HCT116 (cell line): ENCODE measurements at regions not wholly inside any gene's neighbourhood (a gene's known extent, or its start where the extent isn't known, plus 50 kb on each side); places are given as distances from the start of the nearest gene placed in this dataset.

Experiments used
- CEBPB ChIP-seq: IDR thresholded peaks from 2 replicates; pipeline ENCODE4 v1.6.1; 2012; ENCODE audit warnings: low read depth
- POLR2A ChIP-seq: IDR thresholded peaks from 2 replicates; pipeline ENCODE4 v1.7.0; 2011; ENCODE audit warnings: borderline replicate concordance; ENCODE audit not compliant: insufficient read depth, insufficient read length; ENCODE audit errors: extremely low read depth
- POLR2AphosphoS5 ChIP-seq: IDR thresholded peaks from 2 replicates; pipeline ENCODE4 v1.6.1; 2011; ENCODE audit warnings: mild to moderate bottlenecking, low read depth, low read length, moderate library complexity
- RAD21 ChIP-seq: IDR thresholded peaks from 2 replicates; pipeline ENCODE4 v1.6.1; 2012; ENCODE audit warnings: low read depth, mild to moderate bottlenecking
- SP1 ChIP-seq: IDR thresholded peaks from 2 replicates; pipeline ENCODE4 v1.6.1; 2012; ENCODE audit warnings: low read depth
- TF ChIP-seq, protein P1 (sequence below), 3 experiments: fragments of 200-600 bp in 1 of 3; sonication (generic) in 1 of 3; IDR thresholded peaks in 2 of 3; conservative IDR thresholded peaks in 1 of 3; 2 replicates each; pipeline ENCODE4 v1.5.1; 2012 to 2017; ENCODE audit warnings: low read depth in 2 of 3, low read length in 2 of 3, antibody characterized with exemption in 1 of 3, borderline replicate concordance in 1 of 3, control low read depth in 1 of 3, mild to moderate bottlenecking in 1 of 3, mixed read lengths in 1 of 3, mixed run types in 1 of 3, moderate library complexity in 1 of 3; ENCODE audit not compliant: insufficient read depth in 1 of 3
- TF ChIP-seq, protein P2 (sequence below): IDR thresholded peaks from 2 replicates; pipeline ENCODE4 v1.6.1; 2012

- TF ChIP-seq, protein P1, sequence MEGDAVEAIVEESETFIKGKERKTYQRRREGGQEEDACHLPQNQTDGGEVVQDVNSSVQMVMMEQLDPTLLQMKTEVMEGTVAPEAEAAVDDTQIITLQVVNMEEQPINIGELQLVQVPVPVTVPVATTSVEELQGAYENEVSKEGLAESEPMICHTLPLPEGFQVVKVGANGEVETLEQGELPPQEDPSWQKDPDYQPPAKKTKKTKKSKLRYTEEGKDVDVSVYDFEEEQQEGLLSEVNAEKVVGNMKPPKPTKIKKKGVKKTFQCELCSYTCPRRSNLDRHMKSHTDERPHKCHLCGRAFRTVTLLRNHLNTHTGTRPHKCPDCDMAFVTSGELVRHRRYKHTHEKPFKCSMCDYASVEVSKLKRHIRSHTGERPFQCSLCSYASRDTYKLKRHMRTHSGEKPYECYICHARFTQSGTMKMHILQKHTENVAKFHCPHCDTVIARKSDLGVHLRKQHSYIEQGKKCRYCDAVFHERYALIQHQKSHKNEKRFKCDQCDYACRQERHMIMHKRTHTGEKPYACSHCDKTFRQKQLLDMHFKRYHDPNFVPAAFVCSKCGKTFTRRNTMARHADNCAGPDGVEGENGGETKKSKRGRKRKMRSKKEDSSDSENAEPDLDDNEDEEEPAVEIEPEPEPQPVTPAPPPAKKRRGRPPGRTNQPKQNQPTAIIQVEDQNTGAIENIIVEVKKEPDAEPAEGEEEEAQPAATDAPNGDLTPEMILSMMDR (IDR thresholded peaks at IDR 0.05 in 2 of 3, conservative IDR thresholded peaks at IDR 0.05 in 1 of 3; ENCODE audit: borderline replicate concordance in 1 of 3, insufficient read depth in 1 of 3, low read depth in 2 of 3, low read length in 2 of 3): no peak
- no peak for TF ChIP-seq SP1
- no peak for TF ChIP-seq RAD21
- TF ChIP-seq, protein P2, sequence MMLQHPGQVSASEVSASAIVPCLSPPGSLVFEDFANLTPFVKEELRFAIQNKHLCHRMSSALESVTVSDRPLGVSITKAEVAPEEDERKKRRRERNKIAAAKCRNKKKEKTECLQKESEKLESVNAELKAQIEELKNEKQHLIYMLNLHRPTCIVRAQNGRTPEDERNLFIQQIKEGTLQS: no peak
- no peak for TF ChIP-seq POLR2A
- no peak for TF ChIP-seq CEBPB
- TF ChIP-seq POLR2AphosphoS5: no peak
Observed at GRCh38 chr17:77814091-77814772, 144.3 kb upstream of the TNRC6C start.
